GM21619 (cell line): ENCODE measurements at regions not wholly inside any gene's neighbourhood (a gene's known extent, or its start where the extent isn't known, plus 50 kb on each side); places are given as distances from the start of the nearest gene placed in this dataset.

ENCODE experiments used
- ATAC-seq: cut with Tn5 transposase; IDR thresholded peaks from one replicate; pipeline ENCODE4 v1.9.1; 2021; ENCODE audit not compliant: unreplicated experiment

- no peak for ATAC-seq
Measured at GRCh38 chrX:88397551-88397950, 349.5 kb upstream of the CPXCR1 start.

- ATAC-seq = no peak
Measured at GRCh38 chrX:88416002-88416401, 331.0 kb upstream of the CPXCR1 start.

DNA sequence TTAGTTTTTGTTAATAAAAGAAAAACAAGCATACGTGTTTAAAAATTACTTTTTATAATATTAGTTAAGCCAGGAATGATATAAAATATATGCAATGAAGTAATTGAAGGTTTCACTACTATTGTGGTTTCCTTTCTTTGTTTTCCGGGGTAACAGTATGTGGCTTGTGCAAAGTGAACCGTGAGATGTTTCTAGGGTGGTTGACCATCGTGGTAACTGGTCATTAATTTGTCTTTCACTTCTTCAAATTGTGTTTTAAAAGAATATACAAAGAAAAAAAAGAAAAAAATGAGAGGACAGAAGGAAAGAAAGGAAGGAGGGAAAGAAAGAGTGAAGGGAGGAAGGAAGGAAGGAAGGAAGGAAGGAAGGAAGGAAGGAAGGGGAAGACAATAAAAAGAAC lies 330.1 kb upstream of the CPXCR1 start:
- ATAC-seq = no peak

- ATAC-seq = no peak
Measured at GRCh38 chrX:88424071-88424470, 323.0 kb upstream of the CPXCR1 start.

DNA sequence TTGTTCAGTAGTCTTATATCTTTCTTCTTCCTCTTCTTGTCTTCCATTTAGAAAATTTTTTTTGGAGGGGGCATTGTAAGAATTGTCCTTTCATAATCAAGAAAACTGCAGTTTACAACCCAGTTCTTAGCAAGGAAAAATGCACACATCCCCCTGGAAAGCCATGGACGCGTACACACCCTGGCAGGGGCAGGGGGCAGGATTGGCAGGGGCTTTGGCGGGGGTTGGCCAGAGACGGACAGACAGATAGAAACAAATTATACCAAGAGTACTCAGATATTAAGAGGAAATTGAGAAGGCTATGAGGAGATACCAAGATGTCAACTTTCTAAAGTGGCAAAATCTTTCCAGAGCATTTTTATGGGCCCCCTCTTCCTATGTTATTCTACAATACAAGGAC lies 322.5 kb upstream of the CPXCR1 start:
- no peak for ATAC-seq

DNA sequence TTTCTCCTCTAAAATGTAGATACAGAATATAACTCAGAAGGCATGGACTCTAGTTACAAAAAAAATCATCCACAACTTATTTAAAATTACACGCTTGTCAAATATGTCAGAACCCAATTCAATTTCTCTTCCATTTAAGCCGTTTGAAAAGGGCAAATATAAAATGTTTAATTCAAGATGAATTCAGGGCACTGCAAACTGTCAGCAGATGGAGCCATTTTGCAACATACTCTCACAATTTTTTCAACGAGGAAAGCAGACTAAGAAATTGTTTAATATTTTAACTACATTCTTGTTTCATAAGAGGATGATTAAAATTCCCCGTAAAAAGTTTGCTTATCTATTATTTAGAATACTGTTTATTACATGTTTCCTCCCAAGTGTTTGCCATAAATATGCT lies 321.3 kb upstream of the CPXCR1 start:
- ATAC-seq = no peak

GRCh38 chrX:88437563-88437962 lies 309.5 kb upstream of the CPXCR1 start:
- ATAC-seq = no peak

- no peak for ATAC-seq
Measured at GRCh38 chrX:88438209-88438608, 308.8 kb upstream of the CPXCR1 start.

DNA sequence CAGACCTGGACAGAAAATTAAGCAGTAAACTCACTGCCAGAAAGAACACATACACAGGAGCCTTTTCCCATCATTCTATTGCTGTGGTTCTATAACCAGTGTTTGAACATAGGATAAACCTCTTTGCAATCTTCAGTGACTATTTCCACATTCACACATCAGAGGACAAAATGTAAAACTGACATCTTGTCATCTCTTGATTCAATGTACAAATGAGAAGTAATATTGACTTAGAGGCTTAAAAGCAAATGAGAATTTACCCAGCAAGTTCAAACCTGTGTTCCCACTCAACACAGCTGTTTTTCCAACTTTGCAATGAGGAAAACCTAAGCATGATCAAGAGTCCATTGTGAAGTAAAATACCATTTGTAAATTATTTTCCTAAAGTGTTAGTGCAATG lies 307.1 kb upstream of the CPXCR1 start:
- ATAC-seq = no peak
